ENCODE measurements at regions not wholly inside any gene's neighbourhood (a gene's known extent, or its start where the extent isn't known, plus 50 kb on each side); places are given as distances from the start of the nearest gene placed in this dataset.

- POLR2A ChIA-PET, result no interaction called here
- no peak overlapping the region for H3K4me3 ChIP-seq (ENCODE audit: low read depth, low read length)
- DNase-seq (ENCODE audit: low read depth, low spot score), result no peak
- CTCF ChIA-PET, result no interaction called here
- no peak for TF ChIP-seq CTCF (IDR thresholded peaks at IDR 0.05; ENCODE audit: insufficient read depth, low read length, missing control alignments)
These were observed 379.4 kb downstream of the DIPK2A start for GRCh38 chr3:144351011-144351410.

- H3K4me3 ChIP-seq (ENCODE audit: low read depth, low read length), result no peak overlapping the region
- ChIA-PET CTCF (no interaction called here), POLR2A (no interaction called here)
- TF ChIP-seq CTCF (IDR thresholded peaks at IDR 0.05; ENCODE audit: insufficient read depth, low read length, missing control alignments), result no peak
- no peak for DNase-seq (ENCODE audit: low read depth, low spot score)
These were observed 380.2 kb downstream of the DIPK2A start for GRCh38 chr3:144351773-144352365.

- POLR2A ChIA-PET, result no interaction called here
- no peak for TF ChIP-seq CTCF (IDR thresholded peaks at IDR 0.05; ENCODE audit: insufficient read depth, low read length, missing control alignments)
- CTCF ChIA-PET, result no interaction called here
- DNase-seq (ENCODE audit: low read depth, low spot score), result no peak
- H3K4me3 ChIP-seq (ENCODE audit: low read depth, low read length), result no peak overlapping the region
These were observed 386.6 kb downstream of the DIPK2A start for GRCh38 chr3:144358191-144358590.

GRCh38 chr3:144361002-144361401, 389.4 kb downstream of the DIPK2A start:
- H3K4me3 ChIP-seq (ENCODE audit: low read depth, low read length), result no peak overlapping the region
- ChIA-PET CTCF (no interaction called here), POLR2A (no interaction called here)
- DNase-seq (ENCODE audit: low read depth, low spot score), result no peak
- no peak for TF ChIP-seq CTCF (IDR thresholded peaks at IDR 0.05; ENCODE audit: insufficient read depth, low read length, missing control alignments)

GRCh38 chr3:144362126-144362525, 390.5 kb downstream of the DIPK2A start:
- no peak for TF ChIP-seq CTCF (IDR thresholded peaks at IDR 0.05; ENCODE audit: insufficient read depth, low read length, missing control alignments)
- no peak for DNase-seq (ENCODE audit: low read depth, low spot score)
- H3K4me3 ChIP-seq (ENCODE audit: low read depth, low read length), result no peak overlapping the region
- ChIA-PET POLR2A (no interaction called here), CTCF (no interaction called here)

- no peak for TF ChIP-seq CTCF (IDR thresholded peaks at IDR 0.05; ENCODE audit: insufficient read depth, low read length, missing control alignments)
- POLR2A ChIA-PET, result no interaction called here
- DNase-seq (ENCODE audit: low read depth, low spot score), result no peak
- no peak overlapping the region for H3K4me3 ChIP-seq (ENCODE audit: low read depth, low read length)
- CTCF ChIA-PET, result no interaction called here
These were observed 392.2 kb downstream of the DIPK2A start for GRCh38 chr3:144363856-144364255.

All from AG04449 (cell line).